GM21723 (cell line): ENCODE measurements at regions not wholly inside any gene's neighbourhood (a gene's known extent, or its start where the extent isn't known, plus 50 kb on each side); places are given as distances from the start of the nearest gene placed in this dataset.

Experiments
- ATAC-seq: cut with Tn5 transposase; IDR thresholded peaks from one replicate; pipeline ENCODE4 v1.9.1; 2021; ENCODE audit warnings: mild to moderate bottlenecking, moderate library complexity; ENCODE audit not compliant: unreplicated experiment

- no peak for ATAC-seq
Observed at GRCh38 chr4:67236788-67237187, 308.5 kb downstream of the CENPC start.

- no peak for ATAC-seq
Observed at GRCh38 chr4:67236318-67236717, 309.0 kb downstream of the CENPC start.

- no peak for ATAC-seq
Observed at GRCh38 chr4:67234296-67234695, 311.0 kb downstream of the CENPC start.

DNA sequence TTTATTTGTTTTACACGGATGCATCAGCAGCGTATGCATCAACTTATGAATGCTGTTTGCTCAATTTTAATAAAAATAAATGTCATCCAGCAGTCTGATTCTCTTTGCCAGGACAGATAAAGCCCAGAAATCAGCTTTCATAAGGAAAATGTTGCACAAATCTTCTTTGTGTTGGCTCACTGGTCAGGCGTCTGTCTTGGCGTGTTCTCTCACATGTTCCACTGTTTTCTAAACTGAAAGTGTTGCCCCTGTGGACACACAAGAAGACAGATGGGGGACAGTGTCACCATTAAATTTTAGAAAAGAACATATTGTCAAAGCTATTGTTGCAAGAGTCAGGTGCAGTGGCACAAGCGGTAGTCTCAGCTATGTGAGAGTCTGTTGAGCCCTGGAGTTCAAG lies 316.2 kb downstream of the CENPC start:
- ATAC-seq = no peak

DNA sequence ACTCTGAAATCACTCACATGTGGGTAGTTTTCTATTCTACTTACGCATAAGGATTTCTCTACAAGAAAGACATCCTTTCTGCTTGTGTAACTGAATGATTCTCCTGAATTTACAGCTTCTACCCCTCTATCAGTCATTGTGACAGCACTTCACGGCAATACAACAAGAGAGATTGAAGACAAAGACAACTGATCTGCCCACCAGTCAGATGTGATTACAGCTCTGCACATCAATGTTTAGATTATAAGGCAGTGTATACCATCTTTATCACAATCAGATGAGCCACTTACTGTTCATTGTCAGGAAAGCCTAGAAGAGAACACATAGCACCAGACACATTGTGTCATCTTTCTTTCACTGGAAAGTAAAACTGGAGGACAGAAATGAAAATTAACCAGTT lies 324.4 kb downstream of the CENPC start:
- no peak for ATAC-seq

GRCh38 chr4:67218883-67219282 lies 326.4 kb downstream of the CENPC start:
- ATAC-seq = no peak

- no peak for ATAC-seq
Observed at GRCh38 chr4:67207941-67208441, 337.3 kb downstream of the CENPC start.

DNA sequence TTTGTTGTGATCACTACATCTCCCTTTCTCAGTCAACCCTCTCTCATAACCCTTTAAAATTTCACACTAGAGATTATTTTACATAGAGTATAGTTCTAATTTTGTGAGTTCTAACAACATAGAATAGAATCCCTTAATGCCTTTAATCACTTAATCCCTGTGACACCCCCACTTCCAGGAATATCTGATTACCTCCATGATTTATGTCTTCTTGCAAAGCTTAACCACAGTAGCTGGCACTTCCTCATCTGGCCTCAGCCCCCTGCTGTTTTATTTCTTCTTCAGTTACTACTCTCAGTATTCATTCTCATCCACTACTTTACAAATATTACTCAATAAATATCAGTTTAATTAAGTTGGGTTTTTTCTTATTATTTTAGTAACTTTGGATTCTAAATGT lies 340.9 kb downstream of the CENPC start:
- ATAC-seq = no peak

GRCh38 chr4:67201334-67201733 lies 344.0 kb downstream of the CENPC start:
- no peak for ATAC-seq

DNA sequence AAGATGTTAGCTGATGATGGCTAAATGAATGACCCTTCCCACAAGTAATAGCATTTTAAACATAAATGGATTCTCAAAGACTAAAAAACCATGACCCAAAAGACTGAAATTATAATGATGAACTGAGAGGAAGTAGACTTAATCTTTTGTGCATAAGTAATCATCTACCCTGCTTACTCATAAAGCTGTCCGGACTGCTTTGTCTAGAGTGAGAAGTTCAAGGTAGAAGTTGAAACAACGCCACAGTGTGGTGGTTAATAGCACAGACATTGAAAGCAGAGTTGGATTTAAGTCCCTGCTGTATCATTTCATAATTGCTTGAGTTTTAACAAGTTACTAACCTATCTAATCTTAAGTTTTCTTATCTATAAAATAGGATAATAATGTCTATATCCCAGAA lies 346.6 kb downstream of the CENPC start:
- ATAC-seq = no peak

- no peak for ATAC-seq
Observed at GRCh38 chr4:67167849-67168248, 377.5 kb downstream of the CENPC start.

- no peak for ATAC-seq
Observed at GRCh38 chr4:67162690-67163089, 382.6 kb downstream of the CENPC start.

- no peak for ATAC-seq
Observed at GRCh38 chr4:67161311-67161710, 384.0 kb downstream of the CENPC start.

- ATAC-seq = no peak
Observed at GRCh38 chr4:67160394-67160793, 384.9 kb downstream of the CENPC start.

DNA sequence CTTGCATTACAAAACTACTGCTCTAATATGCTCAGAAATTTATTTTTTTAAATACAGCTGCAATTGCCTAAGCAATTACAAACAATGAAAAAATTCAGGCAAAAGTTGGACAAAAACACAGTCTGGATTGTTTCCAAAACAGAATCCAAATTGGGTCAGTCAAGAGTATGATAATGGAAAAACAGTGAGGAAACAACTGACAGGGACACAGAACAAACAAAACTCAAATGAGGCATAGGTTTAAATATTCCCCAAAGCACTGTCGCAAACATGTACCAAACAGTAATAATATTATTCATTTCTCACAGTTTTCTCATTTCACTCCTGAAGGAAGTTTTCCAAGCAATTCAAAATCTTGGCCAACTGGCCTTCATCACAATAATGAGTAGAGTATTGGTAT lies 386.6 kb downstream of the CENPC start:
- ATAC-seq = no peak

GRCh38 chr4:67152976-67153375 lies 392.3 kb downstream of the CENPC start:
- no peak for ATAC-seq

- ATAC-seq = no peak
Observed at GRCh38 chr4:67151376-67152343, 393.6 kb downstream of the CENPC start.

DNA sequence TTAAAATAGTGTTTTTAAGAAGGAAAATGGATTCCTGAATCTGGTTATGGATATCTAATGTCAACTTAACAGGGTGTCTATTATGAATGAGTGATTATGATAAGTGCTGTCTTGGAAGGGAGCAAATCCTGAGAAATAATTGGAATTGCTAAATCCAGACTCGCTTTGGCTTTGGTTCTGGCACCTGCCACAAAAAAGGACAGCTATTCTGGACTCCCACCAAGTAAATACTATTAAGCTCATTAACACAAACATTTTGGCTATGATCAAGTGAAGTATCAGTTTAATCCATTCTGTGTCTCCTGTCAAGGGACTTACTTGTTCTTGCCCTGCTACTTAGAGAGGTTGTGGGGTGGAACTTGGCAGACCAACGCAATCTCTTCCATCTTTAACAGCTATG lies 403.7 kb downstream of the CENPC start:
- no peak for ATAC-seq

DNA sequence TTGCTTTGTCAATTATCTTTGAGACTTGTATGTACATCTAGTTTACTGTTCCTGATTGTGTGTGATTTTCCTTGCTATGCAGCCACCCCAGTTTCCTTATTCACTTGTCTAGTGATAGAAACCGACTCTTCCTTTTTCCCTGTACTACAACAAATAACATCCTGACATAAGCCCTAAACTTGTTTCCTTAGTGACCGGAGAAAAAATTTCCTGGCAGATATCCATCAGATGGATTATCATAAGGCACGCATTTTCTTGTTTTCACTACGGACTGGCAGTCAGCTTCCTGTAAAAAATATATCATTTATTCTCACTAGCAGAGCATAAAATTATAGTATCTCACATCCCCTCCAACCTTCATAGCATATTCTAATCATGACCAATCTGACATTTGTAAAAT lies 410.7 kb downstream of the CENPC start:
- ATAC-seq = no peak

DNA sequence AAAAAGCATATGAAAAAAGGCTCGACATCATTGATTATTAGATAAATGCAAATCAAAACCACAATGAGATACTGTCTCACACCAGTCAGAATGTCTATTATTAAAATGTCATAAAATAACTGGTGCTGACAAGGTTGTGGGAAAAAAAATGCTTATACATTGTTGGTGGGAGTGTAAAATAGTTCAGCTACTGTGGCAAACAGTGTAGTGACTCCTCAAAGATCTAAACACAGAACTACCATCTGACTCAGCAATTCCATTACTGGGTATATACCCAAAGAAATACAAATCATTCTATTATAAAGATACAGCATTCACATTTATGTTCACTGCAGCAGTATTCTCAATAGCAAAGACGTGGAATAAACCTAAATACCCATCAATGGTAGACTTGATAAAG lies 412.1 kb downstream of the CENPC start:
- ATAC-seq = no peak

DNA sequence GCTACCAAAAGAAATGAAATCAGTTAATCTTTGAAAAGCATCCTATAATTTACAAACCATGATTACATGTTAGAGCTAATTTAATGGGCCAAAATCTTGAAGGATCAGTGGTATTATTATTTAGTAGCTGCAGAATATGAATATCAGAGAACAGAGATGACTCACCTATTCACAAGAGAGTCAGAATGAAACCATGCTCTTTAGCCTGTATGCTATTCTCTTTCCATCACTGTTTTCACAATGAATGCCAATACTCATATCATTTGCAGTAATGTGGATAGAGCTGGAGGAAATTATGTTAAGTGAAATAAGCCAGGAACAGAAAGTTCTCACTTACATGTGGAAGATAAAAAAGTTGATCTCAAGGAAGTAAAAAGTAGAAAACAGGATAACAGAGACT lies 414.1 kb downstream of the CENPC start:
- ATAC-seq = peak; percentile 96

GRCh38 chr4:67130411-67130810 lies 414.9 kb downstream of the CENPC start:
- ATAC-seq = no peak

DNA sequence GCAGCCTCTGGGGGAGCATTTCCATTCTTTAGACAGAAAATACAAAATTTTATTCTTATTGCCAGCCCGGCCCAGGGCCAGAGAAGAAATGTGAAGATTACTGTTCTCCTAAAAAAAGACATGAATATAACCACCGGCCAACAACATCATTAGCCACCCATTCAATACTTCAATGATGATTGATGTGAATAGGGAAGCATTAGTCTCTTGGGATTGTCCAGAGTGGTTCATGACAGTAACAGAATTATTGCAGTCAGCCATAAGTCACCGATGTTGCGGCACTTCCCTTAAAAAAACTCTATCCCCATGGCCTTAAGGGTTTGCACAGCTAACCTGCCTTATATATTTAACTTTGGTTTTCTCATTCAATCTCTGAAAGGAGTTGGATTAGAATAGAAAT lies 418.7 kb downstream of the CENPC start:
- no peak for ATAC-seq
